ENCODE measurements at regions not wholly inside any gene's neighbourhood (a gene's known extent, or its start where the extent isn't known, plus 50 kb on each side); places are given as distances from the start of the nearest gene placed in this dataset.

DNA sequence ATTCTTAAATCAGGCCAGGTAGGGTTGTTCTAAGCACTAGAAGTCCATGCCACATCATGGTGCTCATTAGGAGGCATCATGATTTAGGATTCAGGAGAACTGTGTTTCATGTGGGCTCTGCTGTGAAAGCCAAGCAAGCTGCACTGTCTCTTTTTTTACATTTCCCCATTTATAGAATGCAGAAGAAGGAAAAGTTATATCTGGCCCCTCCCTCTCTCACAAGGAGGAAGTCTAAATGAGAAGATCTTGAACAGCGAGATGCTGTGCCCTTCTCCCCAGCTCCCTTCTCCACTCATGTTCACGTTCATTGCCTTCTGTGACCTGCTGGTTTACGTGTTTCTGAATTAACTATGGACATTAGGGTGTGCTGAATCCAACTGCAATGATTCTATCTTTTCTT lies 178.5 kb upstream of the RASGRP1 start:
- Histone ChIP-seq H3K4me1 (ENCODE audit: control insufficient read depth in 3 of 3, insufficient read depth in 2 of 3, low read depth in 1 of 3, low read length in 2 of 3) (no peaks in the 10 kb centered on the region), H3K4me3 (ENCODE audit: low read depth in 1 of 3, low read length in 3 of 3) (no peak overlapping the region), H3K27ac (ENCODE audit: low read depth in 1 of 3, low read length in 2 of 3) (no peak overlapping the region), H3K36me3 (ENCODE audit: control insufficient read depth in 3 of 3, insufficient read depth in 2 of 3, low read depth in 1 of 3, low read length in 3 of 3) (no peaks in the 10 kb centered on the region), H3K27me3 (ENCODE audit: control insufficient read depth in 3 of 3, insufficient read depth in 3 of 3, low read length in 3 of 3) (no peaks in the 10 kb centered on the region), H3K9me3 (ENCODE audit: control insufficient read depth in 2 of 2, insufficient read depth in 1 of 2, low read depth in 1 of 2, low read length in 1 of 2) (no peaks in the 10 kb centered on the region)
- DNase-seq, result no peak
- WGBS, 3 donors, result 60 to 85% (median 74%) methylated on average over 3 of the region's 3 CpGs
- no peak for FAIRE-seq

DNA sequence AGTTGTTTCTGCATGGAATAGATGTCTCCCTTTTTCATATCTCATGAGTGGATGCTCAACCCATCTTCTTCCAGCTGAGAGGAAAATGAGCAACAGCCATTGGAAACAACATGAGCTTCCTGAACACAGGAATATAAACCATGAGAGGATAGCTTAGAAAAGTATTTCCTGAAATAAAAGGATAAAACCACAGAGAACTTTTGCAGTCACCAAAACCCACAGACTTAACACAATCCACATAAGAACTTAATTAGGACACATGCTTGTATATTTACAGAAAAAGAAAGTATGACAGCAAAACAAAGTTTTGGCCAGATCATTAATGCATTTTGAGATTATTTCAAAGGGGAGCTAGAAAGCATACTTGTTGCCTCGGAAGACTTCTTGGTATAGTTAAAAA lies 180.5 kb upstream of the RASGRP1 start:
- DNase-seq (no peak), FAIRE-seq (no peak)
- WGBS, 3 donors, result 74 to 86% (median 83%) methylated on average over 1 of the region's 1 CpG
- H3K36me3 ChIP-seq (ENCODE audit: control insufficient read depth in 3 of 3, insufficient read depth in 2 of 3, low read depth in 1 of 3, low read length in 3 of 3), result no peaks in the 10 kb centered on the region
- H3K27ac ChIP-seq (ENCODE audit: low read depth in 1 of 3, low read length in 2 of 3), result no peak overlapping the region
- H3K27me3 ChIP-seq (ENCODE audit: control insufficient read depth in 3 of 3, insufficient read depth in 3 of 3, low read length in 3 of 3), result no peaks in the 10 kb centered on the region
- H3K4me3 ChIP-seq (ENCODE audit: low read depth in 1 of 3, low read length in 3 of 3), result no peak overlapping the region
- no peaks in the 10 kb centered on the region for H3K9me3 ChIP-seq (ENCODE audit: control insufficient read depth in 2 of 2, insufficient read depth in 1 of 2, low read depth in 1 of 2, low read length in 1 of 2)
- no peaks in the 10 kb centered on the region for H3K4me1 ChIP-seq (ENCODE audit: control insufficient read depth in 3 of 3, insufficient read depth in 2 of 3, low read depth in 1 of 3, low read length in 2 of 3)

DNA sequence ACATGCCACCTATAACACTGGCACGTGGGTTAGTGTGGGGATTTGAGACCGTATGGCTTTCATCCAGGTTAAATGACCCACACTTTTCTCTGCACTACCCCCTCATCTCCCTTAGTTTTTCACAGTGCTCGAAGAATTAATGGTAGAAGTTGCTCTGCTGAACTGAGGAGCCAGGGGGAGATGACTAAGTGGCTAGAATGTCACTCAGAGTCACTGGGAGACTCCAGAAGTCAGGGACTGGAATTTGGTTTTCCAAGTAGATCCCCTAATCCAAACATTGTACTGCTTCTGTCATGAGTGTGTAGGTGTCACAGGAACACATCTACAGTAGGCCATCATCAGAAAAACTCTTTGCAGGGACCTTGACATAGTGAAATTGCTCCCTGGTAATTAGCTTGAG lies 181.0 kb upstream of the RASGRP1 start:
- Histone ChIP-seq H3K4me1 (ENCODE audit: control insufficient read depth in 3 of 3, insufficient read depth in 2 of 3, low read depth in 1 of 3, low read length in 2 of 3) (no peaks in the 10 kb centered on the region), H3K27ac (ENCODE audit: low read depth in 1 of 3, low read length in 2 of 3) (no peak overlapping the region), H3K9me3 (ENCODE audit: control insufficient read depth in 2 of 2, insufficient read depth in 1 of 2, low read depth in 1 of 2, low read length in 1 of 2) (no peaks in the 10 kb centered on the region), H3K4me3 (ENCODE audit: low read depth in 1 of 3, low read length in 3 of 3) (no peak overlapping the region), H3K36me3 (ENCODE audit: control insufficient read depth in 3 of 3, insufficient read depth in 2 of 3, low read depth in 1 of 3, low read length in 3 of 3) (no peaks in the 10 kb centered on the region), H3K27me3 (ENCODE audit: control insufficient read depth in 3 of 3, insufficient read depth in 3 of 3, low read length in 3 of 3) (no peaks in the 10 kb centered on the region)
- no peak for FAIRE-seq
- no peak for DNase-seq
- WGBS, 3 donors, result 57 to 73% (median 68%) methylated on average over 3 of the region's 3 CpGs

DNA sequence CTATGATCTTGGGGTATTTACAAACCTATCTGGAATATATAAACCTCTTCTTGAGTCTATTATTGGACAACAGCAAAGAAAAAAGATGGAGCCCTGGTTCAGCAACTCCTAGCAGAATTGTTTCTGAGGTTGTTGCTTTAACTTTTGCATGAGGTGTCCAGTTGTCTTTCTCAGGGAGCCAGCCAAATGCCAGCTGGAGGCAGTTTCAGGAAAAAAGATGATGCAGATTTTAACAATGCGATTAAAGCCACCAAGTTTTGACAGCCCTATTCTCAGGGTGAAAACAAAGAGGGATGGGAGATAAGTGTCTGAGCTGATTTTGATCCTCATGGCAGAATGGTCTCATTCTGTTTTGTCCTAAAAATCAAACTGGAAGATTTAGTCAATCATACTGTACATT lies 181.6 kb upstream of the RASGRP1 start:
- H3K4me3 ChIP-seq (ENCODE audit: low read depth in 1 of 3, low read length in 3 of 3), result no peak overlapping the region
- WGBS, 3 donors, result 83 to 100% (median 90%) methylated on average over 1 of the region's 1 CpG
- H3K4me1 ChIP-seq (ENCODE audit: control insufficient read depth in 3 of 3, insufficient read depth in 2 of 3, low read depth in 1 of 3, low read length in 2 of 3), result no peaks in the 10 kb centered on the region
- no peak overlapping the region for H3K27ac ChIP-seq (ENCODE audit: low read depth in 1 of 3, low read length in 2 of 3)
- H3K36me3 ChIP-seq (ENCODE audit: control insufficient read depth in 3 of 3, insufficient read depth in 2 of 3, low read depth in 1 of 3, low read length in 3 of 3), result no peaks in the 10 kb centered on the region
- no peaks in the 10 kb centered on the region for H3K9me3 ChIP-seq (ENCODE audit: control insufficient read depth in 2 of 2, insufficient read depth in 1 of 2, low read depth in 1 of 2, low read length in 1 of 2)
- FAIRE-seq, result no peak
- DNase-seq, result no peak
- H3K27me3 ChIP-seq (ENCODE audit: control insufficient read depth in 3 of 3, insufficient read depth in 3 of 3, low read length in 3 of 3), result no peaks in the 10 kb centered on the region

DNA sequence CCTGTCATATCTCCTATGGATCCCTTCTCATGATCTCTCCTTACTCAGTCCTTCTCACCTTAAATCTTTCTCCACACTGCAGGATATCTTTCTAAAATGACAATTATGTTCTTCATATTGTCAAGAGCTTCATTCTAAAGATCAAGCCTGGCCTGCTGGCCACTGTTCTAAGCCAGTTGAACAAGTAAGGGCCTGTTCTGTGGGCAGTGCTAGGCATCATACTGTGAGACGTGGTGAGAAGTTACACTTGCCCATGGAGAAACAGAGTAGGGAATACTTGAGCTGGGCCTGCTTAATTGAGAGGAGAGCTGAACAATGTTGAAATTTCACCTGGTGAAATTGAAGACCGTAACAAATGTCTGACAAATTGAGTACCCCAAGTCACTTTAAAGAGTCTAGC lies 184.1 kb upstream of the RASGRP1 start:
- FAIRE-seq, result no peak
- H3K9me3 ChIP-seq (ENCODE audit: control insufficient read depth in 2 of 2, insufficient read depth in 1 of 2, low read depth in 1 of 2, low read length in 1 of 2), result no peaks in the 10 kb centered on the region
- DNase-seq, result no peak
- H3K27ac ChIP-seq (ENCODE audit: low read depth in 1 of 3, low read length in 2 of 3), result no peak overlapping the region
- no peak overlapping the region for H3K4me3 ChIP-seq (ENCODE audit: low read depth in 1 of 3, low read length in 3 of 3)
- no peaks in the 10 kb centered on the region for H3K4me1 ChIP-seq (ENCODE audit: control insufficient read depth in 3 of 3, insufficient read depth in 2 of 3, low read depth in 1 of 3, low read length in 2 of 3)
- WGBS, 3 donors, result 89 to 94% (median 91%) methylated on average over 2 of the region's 2 CpGs
- no peaks in the 10 kb centered on the region for H3K27me3 ChIP-seq (ENCODE audit: control insufficient read depth in 3 of 3, insufficient read depth in 3 of 3, low read length in 3 of 3)
- H3K36me3 ChIP-seq (ENCODE audit: control insufficient read depth in 3 of 3, insufficient read depth in 2 of 3, low read depth in 1 of 3, low read length in 3 of 3), result no peaks in the 10 kb centered on the region

DNA sequence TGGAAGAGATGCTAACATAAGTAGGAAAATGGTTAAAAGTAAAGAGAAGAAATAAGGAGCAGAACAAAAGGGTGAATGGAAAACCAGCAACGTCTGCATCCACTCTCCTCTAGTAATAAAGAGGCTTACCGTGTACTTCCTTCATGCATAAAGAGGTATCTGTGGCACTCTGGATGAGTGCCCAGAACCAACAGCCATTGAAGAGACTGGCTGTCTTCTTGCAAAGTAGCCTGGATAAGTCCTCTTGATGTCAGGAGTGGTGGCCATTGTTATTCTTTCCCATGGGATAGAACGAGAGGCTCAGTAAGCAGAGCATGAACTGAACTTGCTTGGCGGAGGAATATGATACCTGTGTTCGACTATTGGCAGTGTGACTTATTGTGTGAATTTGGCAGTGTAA lies 186.2 kb upstream of the RASGRP1 start:
- Histone ChIP-seq H3K9me3 (ENCODE audit: control insufficient read depth in 2 of 2, insufficient read depth in 1 of 2, low read depth in 1 of 2, low read length in 1 of 2) (no peaks in the 10 kb centered on the region), H3K27ac (ENCODE audit: low read depth in 1 of 3, low read length in 2 of 3) (no peak overlapping the region), H3K4me1 (ENCODE audit: control insufficient read depth in 3 of 3, insufficient read depth in 2 of 3, low read depth in 1 of 3, low read length in 2 of 3) (no peaks in the 10 kb centered on the region), H3K27me3 (ENCODE audit: control insufficient read depth in 3 of 3, insufficient read depth in 3 of 3, low read length in 3 of 3) (no peaks in the 10 kb centered on the region), H3K36me3 (ENCODE audit: control insufficient read depth in 3 of 3, insufficient read depth in 2 of 3, low read depth in 1 of 3, low read length in 3 of 3) (no peaks in the 10 kb centered on the region), H3K4me3 (ENCODE audit: low read depth in 1 of 3, low read length in 3 of 3) (no peak overlapping the region)
- 60 to 77% (median 71%) methylated on average over 5 of the region's 5 CpGs for WGBS, 3 donors
- DNase-seq (no peak), FAIRE-seq (no peak)

DNA sequence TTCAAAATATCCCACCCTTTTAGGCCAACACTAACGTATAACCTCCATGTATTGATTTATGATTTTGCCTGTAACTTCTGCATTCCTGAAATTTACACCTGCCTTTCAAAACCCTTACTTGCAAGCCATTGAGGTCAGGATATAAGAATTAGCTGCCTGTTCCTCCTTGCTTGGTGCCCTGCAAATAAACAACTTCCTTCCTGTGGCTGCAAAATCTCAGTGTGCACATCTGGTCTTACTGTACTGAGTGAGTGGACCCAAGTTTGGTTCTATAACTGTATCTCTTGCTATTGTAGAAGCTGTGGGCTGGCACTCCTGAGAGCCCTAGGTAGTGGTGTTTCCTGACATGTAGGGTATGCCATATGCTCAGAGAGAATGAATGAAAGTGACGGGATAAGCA lies 191.1 kb upstream of the RASGRP1 start:
- Histone ChIP-seq H3K27ac (ENCODE audit: low read depth in 1 of 3, low read length in 2 of 3) (no peak overlapping the region), H3K36me3 (ENCODE audit: control insufficient read depth in 3 of 3, insufficient read depth in 2 of 3, low read depth in 1 of 3, low read length in 3 of 3) (no peaks in the 10 kb centered on the region), H3K27me3 (ENCODE audit: control insufficient read depth in 3 of 3, insufficient read depth in 3 of 3, low read length in 3 of 3) (no peaks in the 10 kb centered on the region), H3K9me3 (ENCODE audit: control insufficient read depth in 2 of 2, insufficient read depth in 1 of 2, low read depth in 1 of 2, low read length in 1 of 2) (no peaks in the 10 kb centered on the region), H3K4me3 (ENCODE audit: low read depth in 1 of 3, low read length in 3 of 3) (no peak overlapping the region), H3K4me1 (ENCODE audit: control insufficient read depth in 3 of 3, insufficient read depth in 2 of 3, low read depth in 1 of 3, low read length in 2 of 3) (no peaks in the 10 kb centered on the region)
- 63 to 82% (median 72%) methylated on average over 2 of the region's 2 CpGs for WGBS, 3 donors
- DNase-seq, result no peak
- no peak for FAIRE-seq

DNA sequence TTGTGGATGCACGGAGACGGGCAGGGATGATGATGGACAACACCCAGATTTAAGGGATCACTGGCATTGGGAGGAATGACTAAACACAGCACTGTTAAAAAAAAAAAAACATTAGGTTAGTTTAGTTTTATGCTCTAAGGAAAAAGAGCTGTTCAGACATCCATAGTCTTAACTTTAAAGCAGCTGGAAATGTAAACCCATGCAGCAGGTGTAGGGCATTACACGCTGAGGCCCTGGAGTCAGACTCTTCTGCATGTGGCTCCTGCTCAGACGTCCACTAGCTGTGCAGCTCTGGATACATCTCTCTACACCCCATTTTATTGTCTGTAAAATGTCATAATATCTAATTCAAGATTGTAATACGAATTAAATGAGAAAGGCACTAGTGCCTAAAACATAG lies 191.8 kb upstream of the RASGRP1 start:
- Histone ChIP-seq H3K4me3 (ENCODE audit: low read depth in 1 of 3, low read length in 3 of 3) (no peak overlapping the region), H3K27me3 (ENCODE audit: control insufficient read depth in 3 of 3, insufficient read depth in 3 of 3, low read length in 3 of 3) (no peaks in the 10 kb centered on the region), H3K36me3 (ENCODE audit: control insufficient read depth in 3 of 3, insufficient read depth in 2 of 3, low read depth in 1 of 3, low read length in 3 of 3) (no peaks in the 10 kb centered on the region), H3K9me3 (ENCODE audit: control insufficient read depth in 2 of 2, insufficient read depth in 1 of 2, low read depth in 1 of 2, low read length in 1 of 2) (no peaks in the 10 kb centered on the region), H3K4me1 (ENCODE audit: control insufficient read depth in 3 of 3, insufficient read depth in 2 of 3, low read depth in 1 of 3, low read length in 2 of 3) (no peaks in the 10 kb centered on the region), H3K27ac (ENCODE audit: low read depth in 1 of 3, low read length in 2 of 3) (no peak overlapping the region)
- DNase-seq, result no peak
- WGBS, 3 donors, result 64 to 82% (median 69%) methylated on average over 5 of the region's 5 CpGs
- no peak for FAIRE-seq

DNA sequence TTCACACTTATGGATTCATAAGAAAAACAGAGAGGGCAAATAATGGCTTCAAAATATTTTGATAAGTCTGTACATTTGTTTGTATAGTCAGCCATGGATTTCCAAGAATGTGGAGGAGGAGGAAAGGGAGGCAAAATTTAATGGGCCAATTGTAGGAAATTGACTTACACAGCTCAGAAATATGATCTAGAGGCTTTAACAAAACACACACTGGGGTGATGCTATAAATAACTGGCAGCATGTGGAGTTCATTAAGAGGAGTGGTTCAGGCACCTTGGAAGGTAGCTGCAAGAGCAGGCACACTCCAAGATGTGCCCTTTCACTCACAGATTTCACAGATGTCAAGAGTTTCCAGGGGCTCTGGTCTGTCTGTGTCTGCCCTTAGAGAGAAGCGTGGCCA lies 193.4 kb upstream of the RASGRP1 start:
- Histone ChIP-seq H3K4me1 (ENCODE audit: control insufficient read depth in 3 of 3, insufficient read depth in 2 of 3, low read depth in 1 of 3, low read length in 2 of 3) (no peaks in the 10 kb centered on the region), H3K27me3 (ENCODE audit: control insufficient read depth in 3 of 3, insufficient read depth in 3 of 3, low read length in 3 of 3) (no peaks in the 10 kb centered on the region), H3K4me3 (ENCODE audit: low read depth in 1 of 3, low read length in 3 of 3) (no peak overlapping the region), H3K9me3 (ENCODE audit: control insufficient read depth in 2 of 2, insufficient read depth in 1 of 2, low read depth in 1 of 2, low read length in 1 of 2) (no peaks in the 10 kb centered on the region), H3K36me3 (ENCODE audit: control insufficient read depth in 3 of 3, insufficient read depth in 2 of 3, low read depth in 1 of 3, low read length in 3 of 3) (no peaks in the 10 kb centered on the region), H3K27ac (ENCODE audit: low read depth in 1 of 3, low read length in 2 of 3) (no peak overlapping the region)
- 85 to 91% (median 89%) methylated on average over 1 of the region's 1 CpG for WGBS, 3 donors
- no peak for DNase-seq
- FAIRE-seq, result no peak

Measured in small intestine (tissue), 7 donors.